Tibial nerve (tissue), 4 donors: ENCODE measurements at regions not wholly inside any gene's neighbourhood (a gene's known extent, or its start where the extent isn't known, plus 50 kb on each side); places are given as distances from the start of the nearest gene placed in this dataset.

Experiments used
- CTCF ChIP-seq, 5 experiments: fragments of 200-600 bp in 3 of 5; fragments of 450-650 bp in 2 of 5; sonication (generic) in 3 of 5; IDR thresholded peaks; one replicate each; pipeline ENCODE4 v1.5.1; 2016 to 2019; ENCODE audit warnings: antibody characterized with exemption in 5 of 5, mild to moderate bottlenecking in 3 of 5, moderate library complexity in 2 of 5
- EP300 ChIP-seq, 2 donors: sonication (generic); formaldehyde crosslinking; IDR thresholded peaks; one replicate each; pipeline ENCODE4 v1.6.1; 2017; ENCODE audit warnings: antibody characterized with exemption in 2 of 2, mild to moderate bottlenecking in 1 of 2
- POLR2A ChIP-seq, 2 donors: fragments of 450-650 bp; IDR thresholded peaks; one replicate each; pipeline ENCODE4 v1.6.1; 2017; ENCODE audit warnings: antibody characterized with exemption in 2 of 2, mild to moderate bottlenecking in 2 of 2, moderate library complexity in 2 of 2

DNA sequence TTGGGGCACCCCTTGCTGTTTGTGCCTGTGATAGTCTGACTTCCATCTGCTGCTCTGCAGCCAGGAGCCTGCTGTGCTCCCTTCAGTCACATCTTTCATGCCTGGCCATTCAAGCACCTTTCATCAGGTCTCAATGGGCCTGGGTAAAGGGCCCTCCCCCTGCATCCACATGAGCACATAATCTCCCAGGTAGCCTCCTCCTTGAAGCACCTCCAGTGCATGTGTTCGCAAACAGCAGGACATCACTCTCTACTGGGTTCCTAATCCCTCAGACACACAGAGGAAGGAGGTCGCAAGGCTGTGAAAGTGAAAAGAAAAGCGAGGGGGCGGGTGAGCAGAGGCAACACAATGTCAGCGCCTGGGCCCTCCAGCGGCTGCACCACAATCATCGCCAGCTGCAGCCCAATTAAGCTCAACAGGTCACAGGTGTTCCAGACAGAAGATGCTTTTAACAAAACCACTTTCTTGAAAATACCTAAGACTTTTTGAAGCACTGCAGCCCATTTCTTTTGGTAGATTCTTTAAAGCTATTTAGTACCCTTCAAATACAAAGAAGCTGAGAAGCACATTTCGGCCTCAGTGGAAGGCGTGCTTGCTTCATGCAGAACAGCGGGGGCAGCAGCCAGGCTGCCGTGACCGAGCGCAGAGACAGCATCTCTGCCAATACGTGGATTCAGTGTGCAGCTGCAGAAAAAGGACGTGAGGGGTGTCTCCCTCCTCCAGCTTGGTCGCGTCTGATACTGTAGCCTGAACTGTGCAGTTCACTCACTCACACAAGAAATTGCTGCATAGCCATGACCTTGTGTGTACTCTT is 92.2 kb upstream of the SPRY1 start:
- TF ChIP-seq CTCF (IDR thresholded peaks at IDR 0.05): no peak
- TF ChIP-seq POLR2A (IDR thresholded peaks at IDR 0.05): no peak
- no peak for TF ChIP-seq EP300 (IDR thresholded peaks at IDR 0.05)
